IPS DF 6.9 (cell line): ENCODE measurements at regions not wholly inside any gene's neighbourhood (a gene's known extent, or its start where the extent isn't known, plus 50 kb on each side); places are given as distances from the start of the nearest gene placed in this dataset.

Source experiments
- DNase-seq: peaks from one replicate; pipeline ENCODE4 v3.0.0-alpha.2; 2013; ENCODE audit warnings: low read depth, low spot score
- H3K27ac ChIP-seq: one replicate; pipeline ENCODE4 v1.5.1; 2013; ENCODE audit warnings: low read length, control low read depth
- H3K27me3 ChIP-seq: 2 replicates; pipeline ENCODE4 v1.6.1; 2013; ENCODE audit warnings: mild to moderate bottlenecking, low read length; ENCODE audit not compliant: control insufficient read depth, insufficient read depth
- H3K36me3 ChIP-seq: 2 replicates; pipeline ENCODE4 v1.6.1; 2013; ENCODE audit warnings: low read length; ENCODE audit not compliant: control insufficient read depth, insufficient read depth
- H3K4me1 ChIP-seq: 2 replicates; pipeline ENCODE4 v1.6.1; 2013; ENCODE audit warnings: low read length; ENCODE audit not compliant: control insufficient read depth, insufficient read depth
- H3K4me3 ChIP-seq: 2 replicates; pipeline ENCODE4 v1.5.1; 2013; ENCODE audit warnings: mild to moderate bottlenecking, low read length
- H3K9me3 ChIP-seq: 2 replicates; pipeline ENCODE4 v1.6.1; 2013; ENCODE audit warnings: low read length, inconsistent platforms; ENCODE audit not compliant: control insufficient read depth, insufficient read depth
- WGBS: extraction: QIAGEN DNeasy Blood & Tissue Kit; methylation state at CpG from one replicate; pipeline ENCODE4 v1.1.7; 2013; ENCODE audit warnings: mixed read lengths, missing lambda C conversion rate; ENCODE audit not compliant: insufficient read length, insufficient coverage; 5-methylcytosine and 5-hydroxymethylcytosine counted together

DNA sequence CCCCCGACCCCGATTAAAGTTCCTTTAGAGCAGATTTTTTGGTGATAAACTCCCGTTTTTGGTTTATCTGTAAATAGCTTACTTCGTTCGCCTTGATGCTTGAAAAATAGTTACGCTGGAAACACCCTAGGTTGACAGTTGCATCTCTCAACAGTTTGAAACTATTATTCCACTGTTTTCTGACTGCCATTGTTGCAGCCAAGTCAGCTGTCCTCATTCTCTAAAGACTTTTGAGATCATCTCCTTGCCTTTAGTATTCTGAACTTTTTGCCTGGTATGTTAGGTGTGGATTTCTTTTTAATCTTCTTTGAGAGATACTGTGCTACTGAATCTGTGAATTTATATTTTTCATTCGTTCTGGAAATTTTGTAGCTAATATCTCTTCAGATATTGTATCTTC lies 122.7 kb upstream of the NSMCE3 start:
- no peaks in the 10 kb centered on the region for H3K36me3 ChIP-seq
- no peaks in the 10 kb centered on the region for H3K9me3 ChIP-seq
- DNase-seq: no peak
- WGBS: no CpG with 5 or more reads among the region's 7 CpGs
- H3K27me3 ChIP-seq: no peaks in the 10 kb centered on the region
- no peak overlapping the region for H3K4me3 ChIP-seq
- no peak overlapping the region for H3K27ac ChIP-seq
- no peaks in the 10 kb centered on the region for H3K4me1 ChIP-seq

DNA sequence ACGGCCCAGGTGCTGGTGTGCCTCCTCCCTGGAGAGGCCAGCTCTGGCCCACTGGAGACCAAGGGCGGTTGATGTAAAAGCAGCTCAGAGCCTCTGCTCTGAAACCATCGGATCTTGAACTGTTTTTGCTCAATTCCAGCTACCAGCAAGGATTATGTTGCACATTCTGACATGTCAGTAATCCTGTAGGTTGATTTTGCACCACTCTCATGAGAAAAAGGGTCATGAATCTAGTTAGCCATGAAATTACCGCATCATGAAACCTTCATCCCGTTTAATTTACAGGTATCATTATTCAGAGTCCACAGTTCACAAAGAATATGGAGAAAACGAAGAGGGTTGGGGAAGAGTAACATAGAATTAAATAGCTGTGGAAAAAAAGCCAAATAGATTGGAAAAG lies 120.4 kb upstream of the NSMCE3 start:
- H3K4me3 ChIP-seq: no peak overlapping the region
- DNase-seq: no peak
- no peaks in the 10 kb centered on the region for H3K9me3 ChIP-seq
- no CpG with 5 or more reads among the region's 6 CpGs for WGBS
- H3K27me3 ChIP-seq: no peaks in the 10 kb centered on the region
- no peaks in the 10 kb centered on the region for H3K4me1 ChIP-seq
- no peak overlapping the region for H3K27ac ChIP-seq
- no peaks in the 10 kb centered on the region for H3K36me3 ChIP-seq

DNA sequence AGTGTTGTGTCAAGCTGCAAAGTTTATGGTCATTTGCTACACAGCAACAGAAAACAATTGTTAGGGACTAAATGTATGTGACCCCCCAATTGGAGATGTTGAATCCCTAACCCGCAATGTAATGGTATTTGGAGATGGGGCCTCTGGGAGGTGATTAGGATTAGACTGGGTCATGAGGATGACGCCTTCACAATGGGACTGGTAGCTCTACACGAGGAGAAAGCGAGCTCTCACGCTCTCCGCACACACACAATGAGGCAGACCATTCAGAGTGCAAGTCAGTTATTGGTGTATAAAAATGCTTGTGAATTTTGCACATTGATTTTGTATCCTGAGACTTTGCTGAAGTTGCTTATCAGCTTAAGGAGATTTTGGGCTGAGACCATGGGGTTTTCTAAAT lies 116.9 kb upstream of the NSMCE3 start:
- no peaks in the 10 kb centered on the region for H3K36me3 ChIP-seq
- no peak overlapping the region for H3K27ac ChIP-seq
- WGBS: no CpG with 5 or more reads among the region's 6 CpGs
- H3K4me3 ChIP-seq: no peak overlapping the region
- H3K27me3 ChIP-seq: no peaks in the 10 kb centered on the region
- no peak for DNase-seq
- H3K4me1 ChIP-seq: no peaks in the 10 kb centered on the region
- no peaks in the 10 kb centered on the region for H3K9me3 ChIP-seq

DNA sequence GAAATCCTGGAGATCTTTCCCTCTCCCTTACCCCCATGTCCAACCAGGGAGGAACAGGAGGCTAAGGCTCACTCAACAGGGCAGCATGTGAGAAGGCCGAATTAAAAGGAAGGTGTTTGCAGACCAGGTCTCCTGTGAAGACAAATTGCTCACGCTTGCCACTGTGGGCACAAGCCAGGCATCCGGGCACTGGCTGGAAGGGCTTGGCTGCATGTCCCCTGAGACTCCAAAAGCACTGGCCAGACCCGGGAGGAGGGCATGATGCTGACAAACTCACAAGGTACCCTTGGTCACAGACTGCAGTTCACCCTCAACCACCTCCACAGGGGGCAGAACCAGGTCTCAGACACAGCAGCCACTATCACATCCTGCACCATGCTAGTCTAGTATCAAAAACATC lies 113.7 kb upstream of the NSMCE3 start:
- DNase-seq: no peak
- Histone ChIP-seq H3K36me3 (no peaks in the 10 kb centered on the region), H3K27me3 (no peaks in the 10 kb centered on the region), H3K4me3 (no peak overlapping the region), H3K27ac (no peak overlapping the region), H3K4me1 (no peaks in the 10 kb centered on the region), H3K9me3 (no peaks in the 10 kb centered on the region)
- WGBS: no CpG with 5 or more reads among the region's 4 CpGs

DNA sequence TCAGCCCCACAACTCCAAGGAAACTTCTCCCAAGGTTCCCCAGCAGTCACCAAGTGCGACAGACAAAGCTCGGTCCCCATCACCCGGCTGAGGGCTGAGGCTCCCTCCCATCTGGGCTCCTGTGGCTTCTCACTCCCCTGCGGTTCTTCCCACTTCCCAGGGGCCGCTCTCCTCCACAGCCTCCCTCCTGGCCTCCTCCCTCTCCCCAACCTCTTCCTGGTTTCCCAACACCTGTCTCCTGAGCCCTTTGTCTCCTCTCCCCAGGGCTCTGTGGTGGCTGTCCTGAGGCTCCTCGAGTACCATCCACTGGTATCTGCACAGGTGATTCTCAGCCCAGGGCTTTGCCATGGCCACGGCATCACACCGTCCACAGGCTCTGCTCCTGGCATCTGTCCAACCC lies 113.2 kb upstream of the NSMCE3 start:
- Histone ChIP-seq H3K27ac (no peak overlapping the region), H3K36me3 (no peaks in the 10 kb centered on the region), H3K9me3 (no peaks in the 10 kb centered on the region), H3K4me1 (no peaks in the 10 kb centered on the region), H3K4me3 (no peak overlapping the region), H3K27me3 (no peaks in the 10 kb centered on the region)
- WGBS: no CpG with 5 or more reads among the region's 8 CpGs
- DNase-seq: no peak

DNA sequence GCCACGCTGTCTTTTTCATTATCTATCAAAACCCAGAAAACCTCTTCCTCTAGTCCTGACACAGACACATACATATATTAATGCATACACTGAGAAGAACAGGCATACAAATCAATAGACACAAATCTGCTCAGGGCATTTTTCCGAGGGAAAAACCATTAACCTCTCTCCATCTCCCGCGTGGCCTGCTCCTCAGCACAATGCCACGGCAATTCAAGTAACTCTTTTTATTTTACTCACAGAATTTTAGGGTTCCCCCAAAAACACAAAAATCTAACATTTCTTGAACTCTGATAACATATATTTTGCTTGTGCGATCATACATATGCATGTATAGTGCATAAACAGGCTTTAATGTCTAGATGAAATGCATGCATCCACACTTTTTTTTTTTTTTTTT lies 110.8 kb upstream of the NSMCE3 start:
- H3K4me1 ChIP-seq: no peaks in the 10 kb centered on the region
- H3K4me3 ChIP-seq: no peak overlapping the region
- WGBS: no CpG with 5 or more reads among the region's 6 CpGs
- no peaks in the 10 kb centered on the region for H3K9me3 ChIP-seq
- no peak overlapping the region for H3K27ac ChIP-seq
- no peaks in the 10 kb centered on the region for H3K36me3 ChIP-seq
- H3K27me3 ChIP-seq: no peaks in the 10 kb centered on the region
- no peak for DNase-seq

DNA sequence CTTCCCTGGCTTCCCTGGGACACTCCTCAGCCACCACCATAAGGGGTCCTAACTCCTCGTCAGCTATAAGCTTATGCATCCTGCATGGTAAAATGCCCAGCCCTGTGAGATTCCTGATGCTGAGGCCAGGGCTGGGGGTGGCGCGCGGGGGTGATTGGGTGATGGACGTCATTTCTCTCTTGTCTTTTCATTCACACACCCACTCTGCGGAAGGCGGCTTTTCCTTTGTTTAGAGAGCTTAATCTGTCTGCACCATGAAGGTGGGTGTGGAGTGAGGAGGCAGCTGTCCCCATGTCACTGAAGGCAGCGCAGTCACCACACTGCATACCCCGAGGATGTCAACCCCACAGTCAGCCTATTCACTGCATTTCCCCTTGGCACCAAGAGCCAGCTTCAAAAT lies 110.0 kb upstream of the NSMCE3 start:
- Histone ChIP-seq H3K4me3 (no peak overlapping the region), H3K4me1 (no peaks in the 10 kb centered on the region), H3K36me3 (no peaks in the 10 kb centered on the region), H3K9me3 (no peaks in the 10 kb centered on the region), H3K27me3 (no peaks in the 10 kb centered on the region), H3K27ac (no peak overlapping the region)
- WGBS: no CpG with 5 or more reads among the region's 9 CpGs
- DNase-seq: no peak

DNA sequence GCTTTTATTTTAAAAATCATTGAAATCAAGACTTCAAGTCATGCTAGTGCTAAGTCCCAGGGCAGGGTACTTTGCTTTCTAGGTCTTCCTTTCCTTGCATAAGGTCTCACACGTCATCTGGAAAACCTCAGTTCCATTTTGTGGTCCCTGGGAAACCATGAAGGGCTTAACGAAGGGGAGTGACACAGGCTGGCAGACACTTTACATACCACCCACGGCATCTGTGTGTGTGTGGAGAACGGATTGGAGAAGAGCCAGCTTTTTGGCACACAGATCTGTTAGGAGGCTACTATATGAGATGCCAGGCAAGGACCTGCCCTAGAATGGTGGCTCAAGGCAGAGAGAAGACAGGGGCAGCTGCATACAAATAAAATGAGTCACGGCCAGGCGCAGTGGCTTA lies 107.5 kb upstream of the NSMCE3 start:
- Histone ChIP-seq H3K9me3 (no peaks in the 10 kb centered on the region), H3K36me3 (no peaks in the 10 kb centered on the region), H3K27ac (no peak overlapping the region), H3K4me3 (no peak overlapping the region), H3K27me3 (no peaks in the 10 kb centered on the region), H3K4me1 (no peaks in the 10 kb centered on the region)
- WGBS: no CpG with 5 or more reads among the region's 6 CpGs
- no peak for DNase-seq

DNA sequence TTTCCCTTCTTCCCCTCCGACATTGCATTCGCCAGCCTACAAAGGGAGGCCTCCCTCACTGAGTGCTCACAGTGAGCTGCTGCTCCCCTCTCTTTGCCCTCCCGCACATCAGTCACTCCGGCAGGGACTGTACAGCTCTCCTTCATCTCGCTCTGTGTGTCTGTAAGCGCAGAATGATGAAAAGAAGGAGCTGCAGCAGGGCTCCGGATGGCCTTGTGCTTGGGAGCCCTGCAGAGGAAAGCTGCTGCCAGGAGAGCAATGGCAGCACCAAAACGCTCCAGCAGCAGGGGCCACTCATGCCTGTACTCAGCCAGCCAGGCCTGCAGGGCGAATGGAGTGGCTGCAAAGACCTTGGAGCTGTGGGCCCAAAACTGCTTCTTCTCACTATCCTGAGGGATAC lies 107.0 kb upstream of the NSMCE3 start:
- no peaks in the 10 kb centered on the region for H3K27me3 ChIP-seq

DNA sequence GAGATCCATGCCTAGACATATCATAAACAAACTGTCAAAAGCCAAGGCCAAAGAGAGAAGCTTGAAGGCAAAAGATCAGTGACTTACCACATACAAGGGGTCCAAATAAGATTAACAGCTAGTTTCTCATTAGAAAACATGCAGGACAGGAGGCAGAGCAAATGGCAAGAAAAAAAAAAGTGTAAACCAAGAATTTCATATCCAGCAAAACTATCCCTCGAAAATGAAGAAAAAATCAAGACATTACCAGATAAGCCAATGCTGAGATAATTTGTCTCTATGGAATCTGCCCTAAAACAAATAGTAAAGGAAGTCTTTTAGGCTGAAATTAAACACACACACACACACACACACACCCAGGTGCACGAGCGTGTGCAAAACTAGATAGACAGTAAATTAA lies 99.6 kb upstream of the NSMCE3 start:
- peaks cover 2% of the 10 kb centered on the region; the same call in 1 of the 2 replicates for H3K4me1 ChIP-seq
- H3K36me3 ChIP-seq: no peaks in the 10 kb centered on the region
- no peak overlapping the region for H3K27ac ChIP-seq
- DNase-seq: no peak
- H3K27me3 ChIP-seq: no peaks in the 10 kb centered on the region
- no CpG with 5 or more reads among the region's 3 CpGs for WGBS
- H3K4me3 ChIP-seq: no peak overlapping the region
- H3K9me3 ChIP-seq: no peaks in the 10 kb centered on the region

More for the DNA sequence above, 107.0 kb upstream of the NSMCE3 start:
- H3K9me3 ChIP-seq: no peaks in the 10 kb centered on the region
- WGBS: no CpG with 5 or more reads among the region's 9 CpGs
- H3K4me1 ChIP-seq: no peaks in the 10 kb centered on the region
- no peak overlapping the region for H3K27ac ChIP-seq
- no peak for DNase-seq
- no peak overlapping the region for H3K4me3 ChIP-seq
- H3K36me3 ChIP-seq: no peaks in the 10 kb centered on the region

DNA sequence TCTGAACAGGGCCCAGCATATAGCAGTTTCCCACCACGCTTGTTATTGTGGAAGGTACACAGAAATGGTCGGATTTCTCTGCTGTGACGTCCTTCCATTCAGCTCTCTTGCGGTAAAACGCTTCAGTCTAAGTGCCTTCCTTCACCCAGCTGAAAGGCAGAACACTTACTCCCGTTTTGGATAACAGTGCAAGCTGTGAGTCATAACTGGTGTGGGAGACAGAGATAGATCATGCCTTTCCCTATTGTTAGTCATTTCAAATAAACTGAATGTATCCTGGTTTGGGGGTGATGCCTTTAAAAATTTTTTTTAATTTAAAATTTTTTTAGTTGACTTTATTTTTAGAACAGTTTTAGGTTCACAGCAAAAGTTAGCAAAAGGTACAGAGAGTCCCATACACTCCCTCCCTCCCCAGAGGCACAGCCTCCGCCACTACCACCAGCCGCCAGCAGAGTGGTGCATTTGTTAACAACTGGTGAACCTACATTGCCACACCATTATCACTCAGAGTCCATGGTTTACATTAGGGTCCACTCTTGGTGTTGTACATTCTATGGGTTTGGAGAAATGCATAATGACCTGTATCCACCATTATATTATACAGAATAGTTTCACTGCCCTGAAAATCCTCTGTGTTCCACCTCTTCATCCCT lies 94.9 kb upstream of the NSMCE3 start:
- Histone ChIP-seq H3K27ac (no peak overlapping the region), H3K27me3 (no peaks in the 10 kb centered on the region)
- no CpG with 5 or more reads among the region's 8 CpGs for WGBS

More for the DNA sequence above, 94.9 kb upstream of the NSMCE3 start:
- Histone ChIP-seq H3K9me3 (no peaks in the 10 kb centered on the region), H3K36me3 (no peaks in the 10 kb centered on the region), H3K4me1 (peaks cover 3% of the 10 kb centered on the region; the same call in 1 of the 2 replicates), H3K4me3 (no peak overlapping the region)
- no peak for DNase-seq
